Astrocyte of the spinal cord (primary cell): ENCODE measurements at regions not wholly inside any gene's neighbourhood (a gene's known extent, or its start where the extent isn't known, plus 50 kb on each side); places are given as distances from the start of the nearest gene placed in this dataset.

Experiments used
- DNase-seq: peaks from one replicate; pipeline ENCODE4 v3.0.0; 2011; ENCODE audit warnings: low read depth, low spot score
- H3K4me3 ChIP-seq: 2 replicates; pipeline ENCODE4 v1.5.1; 2011; ENCODE audit warnings: low read depth, mild to moderate bottlenecking, low read length, moderate library complexity
- CTCF ChIP-seq: IDR thresholded peaks from 2 replicates; pipeline ENCODE4 v1.5.1; 2012; ENCODE audit warnings: low read depth, mild to moderate bottlenecking, low read length, inconsistent platforms
- in situ Hi-C: cut with HindIII; loops from 2 replicates; pipeline ENCODE4 v1.10.0; 2017; ENCODE audit warnings: low sequenced_read_pairs

- no peak for DNase-seq
- in situ Hi-C loops, result no loop called here
- H3K4me3 ChIP-seq, result no peak overlapping the region
- TF ChIP-seq CTCF, result no peak
Measured at GRCh38 chr20:59441860-59442810, 141.7 kb downstream of the EDN3 start.

GRCh38 chr20:59443550-59443949, 143.1 kb downstream of the EDN3 start:
- DNase-seq, result no peak
- no peak overlapping the region for H3K4me3 ChIP-seq
- TF ChIP-seq CTCF, result no peak
- in situ Hi-C loops, result no loop called here

GRCh38 chr20:59446376-59446775, 146.0 kb downstream of the EDN3 start:
- no peak for TF ChIP-seq CTCF
- in situ Hi-C loops, result no loop called here

GRCh38 chr20:59448196-59448595, 147.8 kb downstream of the EDN3 start:
- DNase-seq, result no peak
- no peak for TF ChIP-seq CTCF
- in situ Hi-C loops, result no loop called here
- H3K4me3 ChIP-seq, result no peak overlapping the region

More at GRCh38 chr20:59446376-59446775, 146.0 kb downstream of the EDN3 start:
- DNase-seq, result no peak
- H3K4me3 ChIP-seq, result no peak overlapping the region

- no peak for TF ChIP-seq CTCF
- H3K4me3 ChIP-seq, result no peak overlapping the region
- DNase-seq, result no peak
- in situ Hi-C loops, result no loop called here
Measured at GRCh38 chr20:59448851-59449444, 148.5 kb downstream of the EDN3 start.

- in situ Hi-C loops, result no loop called here
- TF ChIP-seq CTCF, result no peak
- H3K4me3 ChIP-seq, result no peak overlapping the region
- DNase-seq, result no peak
Measured at GRCh38 chr20:59451066-59451630, 150.7 kb downstream of the EDN3 start.
